HG02970 (cell line): ENCODE measurements at regions not wholly inside any gene's neighbourhood (a gene's known extent, or its start where the extent isn't known, plus 50 kb on each side); places are given as distances from the start of the nearest gene placed in this dataset.
A peak's percentile ranks its signal among the peaks of the same experiment; 100 is the strongest.

ENCODE experiments used
- ATAC-seq: cut with Tn5 transposase; IDR thresholded peaks from one replicate; pipeline ENCODE4 v1.9.1; 2021; ENCODE audit warnings: mild to moderate bottlenecking, moderate library complexity, moderate number of reproducible peaks; ENCODE audit not compliant: unreplicated experiment, low FRiP score

- ATAC-seq, result no peak
Measured at GRCh38 chr11:123305601-123306375, 110.7 kb upstream of the CLMP start.

- ATAC-seq, result no peak
Measured at GRCh38 chr11:123304828-123305466, 109.9 kb upstream of the CLMP start.

- no peak for ATAC-seq
Measured at GRCh38 chr11:123303924-123304323, 108.9 kb upstream of the CLMP start.

DNA sequence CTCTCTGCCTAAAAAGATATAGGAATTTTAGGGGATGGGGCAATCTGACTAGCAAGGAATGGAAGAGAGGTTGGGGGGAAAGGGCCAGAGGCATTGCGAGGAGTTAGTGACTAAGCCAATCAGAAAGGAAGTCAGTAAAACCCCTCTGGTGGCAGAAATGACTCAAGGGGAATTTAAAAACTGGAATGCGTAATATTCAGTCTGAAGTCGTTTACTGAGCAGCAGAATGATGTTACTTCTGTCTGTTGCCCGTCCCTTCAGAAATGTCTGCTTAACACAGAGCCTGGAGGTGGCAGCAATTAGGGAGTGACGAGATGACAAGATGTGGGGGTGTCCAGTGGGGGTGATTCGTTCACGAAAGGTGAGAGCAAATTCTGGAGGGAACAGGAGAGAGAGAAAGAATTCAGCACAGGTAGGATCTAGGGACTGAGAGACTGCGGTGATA lies 107.7 kb upstream of the CLMP start:
- no peak for ATAC-seq

DNA sequence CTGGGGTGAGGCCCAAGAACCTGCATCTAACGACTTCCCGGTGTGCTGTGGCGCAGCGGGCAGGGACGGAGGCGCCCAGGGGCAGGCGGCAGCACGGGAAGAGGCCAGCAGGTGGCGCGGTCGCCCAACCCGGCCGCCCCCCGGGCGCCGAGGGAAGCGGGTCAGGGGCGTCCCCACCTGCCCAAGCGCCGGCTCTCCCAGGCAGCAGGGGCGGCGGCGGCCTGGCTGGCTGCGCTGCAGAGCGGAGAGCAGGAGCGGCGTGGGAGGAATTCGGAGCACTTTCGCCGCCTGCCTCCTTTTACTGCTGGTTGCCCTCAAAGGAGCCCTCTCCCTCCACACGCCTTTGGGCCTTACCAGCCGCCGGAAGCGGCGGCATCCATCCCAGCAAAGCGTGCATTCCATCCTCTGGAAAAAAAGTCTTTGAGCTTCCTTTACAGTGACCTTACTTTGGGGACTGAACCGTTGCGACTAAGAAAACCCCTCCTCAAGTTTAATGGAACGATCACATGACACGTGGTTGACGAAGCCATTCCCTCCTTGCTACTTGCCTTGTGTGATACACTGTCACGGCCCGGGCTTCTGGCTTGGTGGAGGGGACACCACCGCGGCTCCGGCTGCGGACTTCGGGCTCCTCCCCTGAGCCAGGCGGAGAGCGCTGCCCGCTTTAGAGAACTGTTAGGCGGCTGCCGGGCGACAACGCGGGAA lies 106.8 kb upstream of the CLMP start:
- peak; percentile 70 for ATAC-seq

DNA sequence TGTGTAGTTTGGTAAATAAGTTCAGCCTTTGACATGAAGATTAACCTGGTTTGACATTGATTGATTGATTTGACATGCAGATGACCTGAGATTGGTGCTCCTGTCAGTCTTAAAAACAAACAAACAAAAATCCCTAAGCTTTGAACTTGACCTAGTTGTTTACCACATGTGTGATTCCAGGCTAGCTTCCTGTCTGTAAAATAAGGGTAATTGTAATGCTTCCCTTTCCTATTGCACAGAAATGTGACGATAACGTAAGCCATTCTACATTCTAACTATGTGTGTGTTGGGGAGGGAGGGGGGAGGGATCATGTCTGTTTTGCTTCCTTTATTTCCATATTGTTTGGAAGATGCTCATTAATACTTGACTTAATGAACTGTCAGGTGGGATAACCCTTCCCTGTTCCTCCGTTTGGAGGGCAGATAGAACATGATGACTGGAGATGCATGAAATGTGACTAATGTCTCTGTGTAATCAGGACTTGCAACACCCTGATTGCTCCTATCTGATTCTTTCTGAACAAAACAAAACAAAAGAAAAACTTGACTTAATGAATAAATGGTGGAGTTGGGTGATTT lies 106.1 kb upstream of the CLMP start:
- no peak for ATAC-seq

GRCh38 chr11:123299721-123300120 lies 104.7 kb upstream of the CLMP start:
- no peak for ATAC-seq

DNA sequence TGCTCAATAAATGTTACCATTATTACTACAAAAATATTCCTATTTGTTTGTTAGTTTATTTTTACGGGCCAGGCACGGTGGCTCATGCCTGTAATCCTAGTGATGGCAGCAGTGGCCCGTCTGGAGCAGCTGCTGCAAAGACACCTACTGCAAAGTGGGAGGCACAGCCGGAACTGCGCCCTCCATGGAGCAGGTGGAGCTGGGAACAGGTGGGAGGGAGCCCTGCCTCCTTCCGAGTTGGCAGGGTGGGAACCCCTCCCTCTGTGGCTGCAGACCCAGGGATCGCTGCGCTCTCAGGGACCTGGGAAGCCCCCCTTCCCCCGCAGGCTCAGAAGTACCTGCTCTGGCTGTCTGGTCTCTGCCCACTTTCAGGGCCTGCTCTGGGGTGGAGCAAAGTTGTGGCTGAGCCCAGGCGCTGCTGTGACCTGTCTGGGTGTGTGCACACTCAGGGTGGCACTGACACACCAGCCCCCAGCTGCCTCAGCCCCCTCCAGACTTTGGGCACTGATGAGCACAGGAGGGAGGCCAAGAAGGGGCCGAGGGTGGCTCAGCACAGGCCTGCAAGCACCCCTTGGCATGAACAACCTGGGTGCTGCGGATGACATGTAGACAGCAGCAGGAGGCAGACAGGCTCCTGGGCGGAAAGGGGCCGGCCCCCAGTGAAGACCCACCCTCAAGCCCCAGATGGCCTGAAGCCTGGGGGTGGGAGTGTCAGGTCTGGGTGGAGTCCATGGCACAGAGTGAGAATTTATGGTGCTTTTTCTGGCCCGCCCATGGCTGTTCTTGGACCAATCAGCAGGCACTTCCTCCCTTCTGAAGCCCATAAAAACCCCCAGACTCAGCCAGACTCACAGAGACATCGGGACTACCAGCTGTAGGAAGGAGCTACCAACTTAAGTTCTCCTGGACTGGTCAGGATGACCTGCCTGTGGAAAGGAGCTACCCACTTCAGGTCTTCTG lies 103.7 kb upstream of the CLMP start:
- ATAC-seq, result no peak

DNA sequence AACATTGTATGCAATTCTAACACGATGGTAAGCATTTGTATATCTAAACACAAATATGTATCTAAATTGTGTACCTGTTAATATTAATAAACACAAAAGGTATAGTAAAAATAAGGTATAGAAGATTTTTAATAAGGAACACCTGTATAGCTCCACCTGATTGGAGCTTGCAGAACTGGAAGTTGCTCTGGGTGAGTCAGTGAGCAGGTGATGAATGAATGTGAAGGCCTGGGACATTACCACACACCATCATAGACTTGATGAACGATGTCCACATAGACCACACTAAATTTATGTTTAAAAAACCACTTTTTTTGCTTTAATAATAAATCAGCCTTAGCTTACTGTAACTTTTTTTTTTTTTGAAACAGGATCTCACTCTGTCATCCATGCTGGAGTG lies 97.6 kb upstream of the CLMP start:
- ATAC-seq, result no peak

DNA sequence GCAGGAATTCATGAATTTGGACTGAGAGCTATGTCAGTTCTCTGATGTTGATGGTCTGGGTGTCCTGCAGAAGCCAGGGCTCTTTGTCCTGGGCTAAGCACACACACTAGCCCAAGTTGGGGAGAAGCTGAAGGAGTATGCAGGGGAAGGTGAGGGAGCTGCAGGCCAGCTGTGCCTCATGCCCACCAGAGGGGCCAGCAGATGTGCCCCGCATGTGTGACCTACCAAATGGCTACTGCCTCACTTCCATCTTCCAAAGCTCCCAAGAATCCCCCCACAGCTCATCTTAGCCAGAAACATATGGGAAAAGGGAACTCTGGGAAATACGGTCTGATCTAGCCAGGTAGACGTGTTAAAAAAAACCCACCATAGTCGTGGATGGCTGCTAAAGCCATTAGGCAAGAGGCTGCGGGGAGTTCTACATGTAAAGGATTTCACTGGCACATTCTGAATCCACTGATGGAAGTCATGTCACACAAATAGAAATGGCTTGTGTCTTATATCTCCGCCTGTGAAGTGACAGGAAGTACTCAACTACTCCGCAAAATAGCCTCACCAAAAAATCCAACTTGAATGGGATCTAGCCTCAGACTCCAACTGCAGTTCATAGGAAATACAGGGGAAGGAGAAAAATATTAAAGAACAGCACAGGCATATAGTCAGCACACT lies 96.3 kb upstream of the CLMP start:
- ATAC-seq, result no peak

DNA sequence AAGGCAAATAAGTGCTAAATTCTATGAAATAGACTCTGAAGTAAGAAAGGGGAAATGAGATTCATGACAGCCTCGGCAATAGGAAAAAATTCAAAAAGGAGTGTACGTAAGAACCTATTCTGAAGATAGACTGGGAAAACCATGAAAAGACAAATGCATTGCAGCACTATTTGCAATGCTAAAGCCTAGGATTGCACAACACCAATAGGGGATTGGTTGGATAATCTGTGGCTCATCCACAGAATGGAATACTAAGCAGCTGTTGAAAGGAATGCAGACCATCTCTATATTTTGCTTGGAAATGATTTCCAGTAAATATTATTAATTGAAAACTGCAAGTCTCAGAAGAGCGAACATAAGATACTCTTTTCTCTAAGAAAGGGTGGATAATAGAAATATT lies 91.7 kb upstream of the CLMP start:
- no peak for ATAC-seq

- no peak for ATAC-seq
Measured at GRCh38 chr11:123286255-123286654, 91.2 kb upstream of the CLMP start.

GRCh38 chr11:123284454-123284853 lies 89.4 kb upstream of the CLMP start:
- no peak for ATAC-seq

GRCh38 chr11:123282597-123282996 lies 87.5 kb upstream of the CLMP start:
- ATAC-seq, result no peak

DNA sequence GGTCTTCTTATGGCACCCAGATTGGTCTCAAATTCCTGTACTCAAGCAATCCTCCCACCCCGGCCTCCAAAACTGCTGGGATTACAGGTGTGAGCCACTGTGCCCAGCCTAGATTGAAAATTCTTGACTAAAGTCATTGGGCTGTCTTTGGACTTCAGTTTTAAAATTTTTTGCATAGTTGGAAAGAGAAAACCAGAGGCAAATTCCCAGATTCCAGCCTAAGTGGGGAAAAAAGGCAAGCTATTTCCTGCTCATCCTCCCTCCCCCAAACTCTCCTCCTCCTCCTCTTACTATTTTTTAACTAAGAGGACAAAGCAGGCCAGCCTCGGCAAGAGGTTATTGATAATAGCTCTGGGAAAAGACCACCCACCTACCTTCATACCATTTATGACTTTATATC lies 78.6 kb upstream of the CLMP start:
- no peak for ATAC-seq

DNA sequence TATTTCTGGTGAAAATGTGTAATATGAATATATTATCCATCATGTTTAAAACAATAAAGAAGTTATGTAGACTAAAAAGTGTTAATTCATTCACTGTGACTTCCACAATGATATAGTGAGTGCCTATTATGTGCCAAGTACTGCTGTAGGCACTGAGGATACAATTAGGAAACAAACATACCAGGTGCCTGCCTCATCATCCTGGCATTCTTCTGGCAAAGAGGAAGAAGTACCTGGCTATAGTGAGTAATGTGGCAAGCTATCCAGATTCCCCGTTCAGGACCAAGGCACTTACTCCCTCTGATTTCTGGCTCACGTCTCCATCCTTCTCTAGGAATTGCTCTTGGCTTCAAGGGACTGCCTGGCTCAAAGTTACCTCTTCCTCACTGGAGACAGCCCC lies 77.5 kb upstream of the CLMP start:
- no peak for ATAC-seq

GRCh38 chr11:123268156-123268555 lies 73.1 kb upstream of the CLMP start:
- ATAC-seq, result no peak

GRCh38 chr11:123265951-123266350 lies 70.9 kb upstream of the CLMP start:
- ATAC-seq, result no peak

DNA sequence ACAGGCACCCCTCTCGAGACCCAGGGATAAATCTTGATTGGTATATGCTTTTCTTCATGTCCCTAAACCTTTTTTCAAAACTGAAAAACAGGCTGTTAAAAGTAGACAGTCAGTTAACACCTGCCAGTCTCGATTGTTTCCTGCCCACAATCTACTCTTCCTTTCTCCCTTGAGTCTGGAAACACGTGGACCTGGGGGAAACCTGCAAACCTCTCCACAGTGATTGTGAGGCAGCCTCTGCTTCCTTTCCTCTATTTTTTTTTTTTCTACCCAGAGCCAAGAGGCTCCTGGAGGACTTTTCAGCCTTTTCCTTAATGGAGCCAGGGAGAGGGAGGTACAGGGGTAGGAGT lies 69.4 kb upstream of the CLMP start:
- ATAC-seq, result no peak
